ENCODE measurements at regions not wholly inside any gene's neighbourhood (a gene's known extent, or its start where the extent isn't known, plus 50 kb on each side); places are given as distances from the start of the nearest gene placed in this dataset.
"Not testable (repeated sequence)": the region's sequence is repeated elsewhere in the genome, so short reads cannot be mapped to it uniquely, and the experiment has no call there.

DNA sequence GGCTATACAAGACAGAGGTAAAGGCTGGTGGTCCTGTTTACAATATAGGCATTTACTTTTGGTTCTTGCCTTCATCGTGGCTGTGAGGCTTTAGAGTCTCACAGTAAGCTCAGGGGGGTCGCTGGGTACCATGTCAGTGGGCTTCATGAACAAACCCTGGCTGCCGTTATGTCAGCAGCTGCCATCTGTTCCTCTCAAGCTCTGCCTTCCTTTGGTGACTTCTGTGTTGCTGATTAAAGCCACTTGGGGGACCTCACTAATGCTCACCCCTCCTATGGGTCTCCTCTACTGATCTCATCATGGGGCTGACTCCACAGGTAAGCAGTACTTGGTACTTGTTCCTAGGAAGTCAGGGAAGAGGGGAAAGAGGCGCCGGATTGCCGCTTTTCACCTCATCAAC lies 268.7 kb downstream of the TTC6 start:
- H3K4me3 ChIP-seq (ENCODE audit: low read length) = no peak overlapping the region
- no peak for TF ChIP-seq ZNF274 (IDR thresholded peaks at IDR 0.05; ENCODE audit: low read depth, low read length)

DNA sequence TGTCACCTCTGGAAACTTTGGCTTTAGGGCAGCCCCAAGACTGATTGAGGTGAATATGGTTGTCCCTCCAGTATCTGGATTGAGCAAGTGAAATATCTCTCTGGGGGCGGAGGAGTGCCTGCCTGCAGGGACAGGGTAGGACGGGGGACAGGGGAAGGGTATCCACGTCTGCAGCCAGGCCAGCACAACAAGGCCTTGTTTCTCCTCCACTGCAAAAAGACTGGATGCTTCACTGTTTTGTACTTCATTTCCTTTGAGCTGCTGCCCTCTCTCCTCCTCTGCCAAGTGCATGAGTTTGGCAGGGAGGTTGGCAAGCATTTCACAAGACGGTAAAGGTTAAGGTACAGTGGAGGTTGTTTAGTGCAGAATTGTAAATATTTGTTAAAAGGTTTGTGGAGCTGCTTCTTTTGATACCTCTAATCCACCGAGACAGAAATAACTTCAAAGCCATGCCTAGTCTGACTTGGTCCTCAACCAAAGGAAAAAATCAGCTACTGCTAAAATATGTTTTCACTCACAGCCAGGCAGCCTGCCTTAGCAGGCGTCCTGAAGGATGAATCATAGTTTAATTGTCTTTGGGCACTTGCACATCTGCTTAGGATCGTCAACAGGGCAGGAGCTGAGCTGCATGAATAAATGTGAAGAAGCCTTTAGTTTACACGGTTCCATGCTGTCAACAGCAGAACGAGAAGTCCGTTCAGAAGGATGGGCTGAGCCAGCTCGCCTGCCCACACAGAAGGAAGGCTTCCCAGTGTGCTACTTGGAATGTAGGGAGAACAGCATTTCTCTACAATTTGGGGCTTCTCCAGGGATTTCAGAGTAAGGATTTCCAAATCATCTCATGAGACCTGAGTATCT lies 269.7 kb downstream of the TTC6 start:
- no peak overlapping the region for H3K4me3 ChIP-seq (ENCODE audit: low read length)
- no peak for TF ChIP-seq ZNF274 (IDR thresholded peaks at IDR 0.05; ENCODE audit: low read depth, low read length)

DNA sequence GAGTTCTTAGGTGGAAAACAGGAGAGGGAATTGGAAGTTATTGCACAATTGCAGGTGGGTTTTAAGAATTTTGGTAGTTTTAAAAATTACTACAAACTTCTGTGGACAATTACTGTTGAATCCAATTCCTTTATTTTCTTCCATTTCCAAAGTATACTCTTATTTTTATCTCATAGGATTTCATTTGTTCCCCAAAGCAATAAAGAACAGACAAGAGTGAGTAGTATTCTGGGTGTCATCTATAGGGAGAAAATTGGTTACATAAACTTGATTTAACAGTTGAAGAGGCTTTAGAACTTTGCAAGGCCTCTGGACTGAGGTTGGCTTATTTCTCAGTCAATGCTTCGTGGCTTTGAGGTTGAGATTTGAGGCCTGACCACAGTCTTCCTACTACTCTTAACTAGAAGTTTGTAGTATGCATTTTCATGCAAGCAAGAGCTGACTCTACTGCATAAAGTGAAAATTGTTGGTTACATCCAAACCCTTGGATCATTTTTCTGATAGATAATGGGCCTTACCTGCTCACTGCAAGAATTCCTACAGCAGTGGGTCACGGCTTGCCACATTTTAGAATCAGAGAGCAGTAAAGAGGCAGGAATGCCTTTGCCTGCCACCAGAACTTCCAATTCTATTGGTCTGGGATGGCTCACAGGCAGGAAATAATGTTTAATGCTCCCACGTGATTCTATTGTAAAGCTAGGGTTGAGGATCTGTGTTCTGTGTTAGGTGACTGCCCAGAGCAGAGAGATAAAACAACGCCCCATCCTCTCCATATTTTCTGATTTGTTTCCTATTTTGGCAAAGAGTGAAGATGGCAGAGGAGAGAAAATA lies 270.5 kb downstream of the TTC6 start:
- H3K4me3 ChIP-seq (ENCODE audit: low read length) = no peak overlapping the region
- TF ChIP-seq ZNF274 (IDR thresholded peaks at IDR 0.05; ENCODE audit: low read depth, low read length) = no peak

DNA sequence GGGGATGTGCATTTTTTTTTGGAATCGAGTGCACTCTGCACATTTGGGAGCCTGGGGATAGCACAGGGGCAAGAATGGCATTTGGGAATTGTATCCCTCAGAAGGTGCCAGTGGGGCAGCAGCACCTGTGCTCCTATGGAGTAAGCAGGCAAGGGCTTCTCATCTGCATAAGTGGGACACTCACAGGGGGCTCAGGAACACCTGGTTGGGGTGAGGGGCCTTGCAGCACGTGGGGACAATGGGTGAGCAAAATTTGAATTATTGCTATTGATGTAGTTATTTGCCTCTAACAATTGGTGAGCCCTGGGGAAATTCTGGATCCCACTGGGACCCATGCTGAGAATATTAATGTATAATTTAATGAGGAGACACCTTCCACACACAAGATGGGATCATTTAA lies 274.2 kb downstream of the TTC6 start:
- no peak overlapping the region for H3K4me3 ChIP-seq (ENCODE audit: low read length)
- TF ChIP-seq ZNF274 (IDR thresholded peaks at IDR 0.05; ENCODE audit: low read depth, low read length) = no peak

DNA sequence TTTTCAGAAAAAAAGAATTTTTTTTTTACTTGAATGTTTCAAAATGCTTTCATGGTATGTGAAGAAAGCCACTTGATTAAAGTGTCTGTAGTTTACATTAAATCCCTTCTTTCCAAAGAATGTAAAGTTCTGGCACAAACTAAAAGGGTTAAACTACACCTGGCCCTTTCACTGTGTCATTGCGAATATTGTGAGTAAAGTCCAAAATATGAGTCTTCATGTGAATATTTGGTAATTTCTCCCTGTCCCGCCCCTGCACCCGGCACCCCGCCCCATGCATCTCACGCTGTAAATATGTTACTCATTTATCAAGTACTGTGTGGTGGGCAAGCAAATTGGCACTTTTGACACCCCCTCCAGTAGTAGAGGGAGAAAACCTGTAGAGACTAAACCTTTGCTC lies 274.7 kb downstream of the TTC6 start:
- no peak for TF ChIP-seq ZNF274 (IDR thresholded peaks at IDR 0.05; ENCODE audit: low read depth, low read length)
- H3K4me3 ChIP-seq (ENCODE audit: low read length) = no peak overlapping the region

DNA sequence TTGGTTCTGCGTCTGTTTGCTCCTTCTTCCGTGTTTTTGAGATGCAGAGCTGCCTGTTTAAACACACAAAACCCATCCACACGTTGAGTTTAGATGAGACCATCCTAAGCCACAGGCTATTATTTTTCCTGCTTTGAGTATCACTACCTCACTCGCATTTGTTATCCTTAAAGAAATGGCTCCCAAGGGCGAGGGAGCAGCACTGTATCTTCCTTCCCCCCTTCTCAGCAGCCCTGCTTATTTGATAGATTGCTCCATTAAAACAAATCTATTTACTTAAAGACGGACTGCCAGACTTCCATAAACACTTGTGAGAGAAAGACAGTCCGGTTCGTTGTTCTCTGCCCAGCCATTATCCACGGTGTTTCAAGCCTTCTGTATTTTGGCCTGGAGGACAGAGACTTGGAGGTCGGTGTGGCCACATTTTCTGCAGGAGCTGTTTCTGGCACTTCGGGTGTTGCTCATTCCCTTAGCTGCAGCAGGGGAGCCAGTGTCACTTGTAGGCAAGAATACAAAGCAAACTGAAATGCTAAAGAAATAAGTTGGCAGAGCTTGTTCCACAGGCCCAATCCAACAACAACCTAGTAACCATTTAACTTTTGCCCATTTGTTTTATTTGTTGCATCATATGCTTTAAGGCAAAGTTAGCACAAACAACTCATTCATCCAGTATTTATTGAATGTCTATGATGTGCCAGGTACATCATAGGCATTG lies 275.4 kb downstream of the TTC6 start:
- H3K4me3 ChIP-seq (ENCODE audit: low read length) = no peak overlapping the region
- TF ChIP-seq ZNF274 (IDR thresholded peaks at IDR 0.05; ENCODE audit: low read depth, low read length) = no peak

DNA sequence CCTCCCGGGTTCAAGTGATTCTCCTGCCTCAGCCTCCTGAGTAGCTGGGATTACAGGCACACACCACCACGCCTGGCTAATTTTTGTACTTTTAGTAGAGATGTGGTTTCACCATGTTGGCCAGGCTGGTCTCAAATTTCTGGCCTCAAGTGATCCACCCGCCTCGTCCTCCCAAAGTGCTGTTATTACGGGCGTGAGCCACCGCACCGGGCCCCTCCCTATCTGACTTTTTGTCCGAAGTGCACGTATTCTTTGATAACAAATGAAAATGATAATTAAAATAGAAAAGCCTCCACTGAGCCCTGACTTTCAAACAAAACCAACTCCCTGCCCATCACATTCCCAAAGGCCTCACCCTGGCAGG lies 278.6 kb downstream of the TTC6 start:
- not testable (repeated sequence) for H3K4me3 ChIP-seq (ENCODE audit: low read length)

DNA sequence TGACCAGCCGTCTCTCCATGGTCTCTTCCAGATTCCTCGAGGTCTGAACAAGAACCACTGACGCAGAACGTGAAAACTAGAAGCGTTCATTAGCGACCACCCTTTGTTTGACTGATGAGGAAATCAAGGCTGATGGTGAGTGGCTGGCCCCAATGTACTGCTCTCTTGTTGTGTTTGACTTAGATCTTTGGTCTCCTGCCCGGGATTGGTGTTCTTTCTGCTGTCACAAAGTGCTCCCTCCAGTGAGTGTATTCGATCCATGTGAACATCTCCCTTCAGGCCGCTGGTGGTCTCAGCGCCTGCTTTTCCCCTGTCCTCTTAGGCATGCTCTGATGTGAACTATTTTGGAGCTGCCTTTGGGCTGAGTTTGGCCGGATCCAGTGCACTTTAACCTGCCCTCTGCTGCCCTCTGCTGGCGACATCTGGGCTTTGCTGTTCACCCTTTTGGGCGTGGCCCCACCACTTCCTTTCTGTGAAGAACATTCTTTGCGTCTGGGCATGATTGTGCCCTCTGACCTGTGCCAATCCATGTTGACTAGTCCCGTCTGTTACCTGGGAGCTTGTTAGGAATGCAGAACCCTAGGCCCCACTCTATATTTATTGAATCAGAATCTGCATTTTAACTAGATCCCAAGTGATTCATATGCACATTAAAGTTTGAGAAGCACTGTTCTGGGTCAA lies 279.1 kb downstream of the TTC6 start:
- TF ChIP-seq ZNF274 (IDR thresholded peaks at IDR 0.05; ENCODE audit: low read depth, low read length) = no peak
- H3K4me3 ChIP-seq (ENCODE audit: low read length) = no peak overlapping the region

DNA sequence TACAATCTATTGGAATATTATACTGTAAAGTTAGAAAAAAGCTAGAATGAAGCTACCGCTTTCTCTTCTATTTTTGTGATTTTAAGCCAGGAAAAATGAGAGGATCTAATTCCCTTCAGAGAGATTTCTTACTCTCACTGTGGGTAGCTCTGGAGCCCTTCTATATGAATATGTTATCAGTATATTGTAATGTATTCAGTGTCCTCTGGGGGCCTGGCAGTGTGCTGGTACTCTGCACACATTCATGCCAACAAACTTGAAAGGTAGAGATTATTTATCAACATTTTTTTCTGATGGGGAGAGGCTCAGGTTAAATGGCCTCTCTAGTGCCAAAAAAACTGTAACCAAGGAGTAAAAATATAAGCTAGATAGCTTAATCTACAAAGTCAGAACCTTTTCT lies 292.8 kb downstream of the TTC6 start:
- TF ChIP-seq ZNF274 (IDR thresholded peaks at IDR 0.05; ENCODE audit: low read depth, low read length) = no peak
- no peak overlapping the region for H3K4me3 ChIP-seq (ENCODE audit: low read length)

DNA sequence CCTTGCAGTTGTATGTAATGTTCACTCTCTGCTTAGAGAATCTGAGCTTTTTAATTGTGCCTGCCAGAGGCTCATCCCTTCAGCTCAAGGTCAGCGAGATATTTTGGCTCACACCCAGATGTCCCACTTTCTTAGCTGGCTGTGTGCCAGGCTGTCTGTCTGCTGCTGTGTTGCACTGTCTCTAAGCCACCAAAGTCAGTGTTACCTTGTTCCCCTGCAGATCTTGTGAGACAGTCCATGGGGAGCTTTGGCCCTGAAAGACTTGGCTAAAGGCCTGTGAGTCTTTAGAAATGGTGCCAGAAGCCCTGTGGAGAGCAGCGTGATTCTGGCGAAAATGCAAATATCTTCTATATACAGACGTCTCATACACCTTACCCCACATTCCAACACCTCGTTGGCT lies 293.7 kb downstream of the TTC6 start:
- no peak overlapping the region for H3K4me3 ChIP-seq (ENCODE audit: low read length)
- no peak for TF ChIP-seq ZNF274 (IDR thresholded peaks at IDR 0.05; ENCODE audit: low read depth, low read length)

DNA sequence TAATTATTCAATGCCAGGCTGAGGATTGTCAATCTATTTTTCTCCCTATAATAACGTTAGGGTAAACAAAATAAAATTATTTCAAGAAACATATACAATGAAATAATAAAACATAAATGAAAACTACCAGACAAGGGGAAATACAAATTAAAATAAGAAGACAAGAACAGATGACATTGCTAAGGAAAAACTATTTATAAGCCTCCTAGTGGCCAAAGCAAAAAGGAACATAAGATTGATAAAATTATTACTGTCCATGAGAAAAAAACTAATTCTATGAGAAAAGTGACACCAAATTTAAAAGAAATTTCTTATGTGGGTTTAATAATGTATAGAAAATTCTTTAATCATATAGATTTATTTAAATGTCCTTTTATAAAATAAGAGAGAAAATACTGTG lies 294.7 kb downstream of the TTC6 start:
- TF ChIP-seq ZNF274 (IDR thresholded peaks at IDR 0.05; ENCODE audit: low read depth, low read length) = no peak
- no peak overlapping the region for H3K4me3 ChIP-seq (ENCODE audit: low read length)

DNA sequence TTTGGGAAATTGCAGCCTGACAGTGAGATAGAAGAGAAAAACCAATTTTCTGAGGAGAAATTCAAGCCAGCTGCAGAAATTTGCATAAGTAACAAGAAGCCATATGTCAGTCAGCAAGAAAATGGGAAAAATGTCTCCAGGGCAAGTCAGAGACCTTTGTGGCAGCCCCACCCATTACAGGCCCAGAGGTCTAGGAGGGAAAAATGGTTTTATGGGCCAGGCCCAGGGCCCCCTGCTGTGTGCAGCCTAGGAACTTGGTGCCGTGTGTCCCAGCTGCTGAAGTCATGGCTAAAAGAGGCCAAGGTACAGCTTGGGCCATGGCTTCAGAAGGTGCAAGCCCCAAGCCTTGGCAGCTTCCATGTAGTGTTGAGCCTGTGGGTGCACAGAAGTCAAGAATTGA lies 296.1 kb downstream of the TTC6 start:
- H3K4me3 ChIP-seq (ENCODE audit: low read length) = not testable (repeated sequence)

DNA sequence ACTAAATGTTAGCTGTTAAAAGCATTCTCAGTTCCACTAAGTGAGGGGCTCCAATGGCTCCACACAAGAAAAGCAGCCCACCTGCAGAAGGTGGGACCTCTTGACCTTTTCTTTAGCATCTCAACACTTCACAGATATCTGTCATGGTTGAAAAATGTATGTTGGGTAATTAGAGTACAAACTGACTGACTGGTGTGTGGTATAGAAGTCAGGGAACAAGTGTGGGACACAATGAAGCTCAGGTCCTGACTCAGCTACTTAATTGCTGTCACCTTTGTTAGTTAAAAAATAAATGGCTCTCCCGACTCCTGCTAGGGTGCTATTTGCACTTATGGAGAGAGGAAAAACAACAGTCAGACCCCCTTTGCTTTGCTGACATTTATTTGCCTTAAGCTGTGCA lies 299.0 kb downstream of the TTC6 start:
- H3K4me3 ChIP-seq (ENCODE audit: low read length) = no peak overlapping the region
- TF ChIP-seq ZNF274 (IDR thresholded peaks at IDR 0.05; ENCODE audit: low read depth, low read length) = no peak

DNA sequence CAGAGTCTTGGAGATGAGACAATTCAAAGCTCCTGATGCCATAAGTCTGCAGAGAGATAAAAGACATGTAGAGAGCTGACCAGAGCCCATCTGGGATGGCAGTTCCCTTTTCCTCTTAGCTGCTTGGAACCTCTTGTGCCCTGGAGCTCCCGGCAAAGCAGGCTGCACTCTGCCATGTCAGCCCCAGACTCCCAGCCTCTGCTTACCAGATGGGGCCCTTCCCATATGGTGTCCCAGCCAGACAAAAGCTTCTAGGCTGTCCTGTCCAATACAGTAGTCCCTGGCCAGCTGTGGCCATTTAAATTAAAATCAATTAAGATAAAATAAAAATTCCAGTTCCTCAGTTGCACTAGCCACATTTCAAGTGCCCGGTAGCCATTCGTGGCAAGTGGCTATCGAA lies 303.9 kb downstream of the TTC6 start:
- no peak for TF ChIP-seq ZNF274 (IDR thresholded peaks at IDR 0.05; ENCODE audit: low read depth, low read length)

More for the DNA sequence above, 303.9 kb downstream of the TTC6 start:
- H3K4me3 ChIP-seq (ENCODE audit: low read length) = no peak overlapping the region

Data from GM08714 (cell line).